Heart left ventricle (tissue), 13 donors: ENCODE measurements at regions not wholly inside any gene's neighbourhood (a gene's known extent, or its start where the extent isn't known, plus 50 kb on each side); places are given as distances from the start of the nearest gene placed in this dataset.

Source experiments
- POLR2A ChIP-seq, 2 donors: fragments of 450-650 bp; IDR thresholded peaks; one replicate each; pipeline ENCODE4 v1.6.1; 2017; ENCODE audit warnings: antibody characterized with exemption in 2 of 2, mild to moderate bottlenecking in 2 of 2, moderate library complexity in 2 of 2
- TF ChIP-seq, protein P1 (sequence below), 12 donors: fragments of 200-600 bp; sonication (generic) in 4 of 12; IDR thresholded peaks; one replicate each; pipeline versions ENCODE4 v1.5.0 to v1.8.0; 2018 to 2022; ENCODE audit warnings: antibody characterized with exemption in 12 of 12, mild to moderate bottlenecking in 5 of 12
- donor health status: ischemic (EF 13 %, LVEDD 7.1; RV severe dilation, severe dysfunction).
- donor health status: DM: no; HTN: yes; CAD: no.
- donor health status: DM: no; HTN: no; CAD: no.
- donor health status: ischemic (EF 25% LVEDD 6.9; RV normal size, moderate dysfunction).
- donor health status: ischemic (EF 25% LVEDD 5.7; RV mildly dilated, moderate dysfunction).
- donor health status: ischemic (EF 35%, LVEDD 5.7; RV mildly dilated, moderate dysfunction).
- donor health status: nonischemic (EF 11% LVEDD 7.7; RV severe dilation, severe dysfunction).
- donor health status: DM: yes; HTN: yes; CAD: no.
- donor health status: PGD.
- donor health status: ischemic (EF 29% LVEDD 5.4; RV normal size, mild dysfunction).
- donor health status: nonischemic (EF 23%, LVEDD 6.1; RV moderate dilation, normal function).

DNA sequence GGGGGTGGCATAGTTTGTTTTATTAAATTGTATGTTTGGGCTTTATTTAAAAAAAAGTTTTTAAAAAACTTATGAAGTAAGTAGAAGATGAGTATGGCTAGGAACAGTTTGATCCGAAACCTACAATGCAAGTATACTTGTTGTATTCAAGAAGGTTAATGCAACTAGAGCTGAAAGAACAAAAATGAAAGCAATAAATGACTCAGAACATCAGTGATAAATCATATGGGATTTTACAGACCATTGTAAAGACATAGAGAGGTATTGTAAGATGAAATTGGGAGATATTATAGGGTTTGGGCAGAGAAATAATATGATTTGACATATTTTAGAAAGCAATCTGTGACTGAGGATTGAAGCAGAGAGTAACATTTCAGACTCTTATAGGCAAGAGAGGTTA lies 1135.3 kb downstream of the SLITRK5 start:
- TF ChIP-seq, protein P1, sequence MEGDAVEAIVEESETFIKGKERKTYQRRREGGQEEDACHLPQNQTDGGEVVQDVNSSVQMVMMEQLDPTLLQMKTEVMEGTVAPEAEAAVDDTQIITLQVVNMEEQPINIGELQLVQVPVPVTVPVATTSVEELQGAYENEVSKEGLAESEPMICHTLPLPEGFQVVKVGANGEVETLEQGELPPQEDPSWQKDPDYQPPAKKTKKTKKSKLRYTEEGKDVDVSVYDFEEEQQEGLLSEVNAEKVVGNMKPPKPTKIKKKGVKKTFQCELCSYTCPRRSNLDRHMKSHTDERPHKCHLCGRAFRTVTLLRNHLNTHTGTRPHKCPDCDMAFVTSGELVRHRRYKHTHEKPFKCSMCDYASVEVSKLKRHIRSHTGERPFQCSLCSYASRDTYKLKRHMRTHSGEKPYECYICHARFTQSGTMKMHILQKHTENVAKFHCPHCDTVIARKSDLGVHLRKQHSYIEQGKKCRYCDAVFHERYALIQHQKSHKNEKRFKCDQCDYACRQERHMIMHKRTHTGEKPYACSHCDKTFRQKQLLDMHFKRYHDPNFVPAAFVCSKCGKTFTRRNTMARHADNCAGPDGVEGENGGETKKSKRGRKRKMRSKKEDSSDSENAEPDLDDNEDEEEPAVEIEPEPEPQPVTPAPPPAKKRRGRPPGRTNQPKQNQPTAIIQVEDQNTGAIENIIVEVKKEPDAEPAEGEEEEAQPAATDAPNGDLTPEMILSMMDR (IDR thresholded peaks at IDR 0.05) = no peak
- TF ChIP-seq POLR2A (IDR thresholded peaks at IDR 0.05) = no peak
